ENCODE measurements at regions not wholly inside any gene's neighbourhood (a gene's known extent, or its start where the extent isn't known, plus 50 kb on each side); places are given as distances from the start of the nearest gene placed in this dataset.
"Not testable (repeated sequence)": the region's sequence is repeated elsewhere in the genome, so short reads cannot be mapped to it uniquely, and the experiment has no call there.

DNA sequence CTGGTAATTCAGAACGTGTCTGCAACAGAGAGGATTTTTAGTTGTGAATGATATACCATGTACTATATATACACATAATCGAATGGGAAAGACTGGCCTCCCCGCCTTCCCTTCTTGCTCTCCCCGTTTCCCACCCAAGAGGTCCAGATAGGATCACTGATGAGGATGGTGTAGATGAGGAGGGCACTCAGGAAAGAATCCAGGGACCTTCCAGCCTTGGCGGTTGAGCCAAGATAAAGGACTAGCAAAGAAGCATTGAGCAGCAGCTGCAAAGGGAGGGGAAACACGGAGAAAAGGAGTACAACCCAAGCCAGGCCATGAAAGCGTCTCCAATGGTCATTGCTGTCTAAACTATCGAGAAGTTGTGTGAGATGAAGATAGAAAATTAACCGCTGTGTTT lies 84.0 kb upstream of the EXOC2 start:
- TF ChIP-seq, protein P1, sequence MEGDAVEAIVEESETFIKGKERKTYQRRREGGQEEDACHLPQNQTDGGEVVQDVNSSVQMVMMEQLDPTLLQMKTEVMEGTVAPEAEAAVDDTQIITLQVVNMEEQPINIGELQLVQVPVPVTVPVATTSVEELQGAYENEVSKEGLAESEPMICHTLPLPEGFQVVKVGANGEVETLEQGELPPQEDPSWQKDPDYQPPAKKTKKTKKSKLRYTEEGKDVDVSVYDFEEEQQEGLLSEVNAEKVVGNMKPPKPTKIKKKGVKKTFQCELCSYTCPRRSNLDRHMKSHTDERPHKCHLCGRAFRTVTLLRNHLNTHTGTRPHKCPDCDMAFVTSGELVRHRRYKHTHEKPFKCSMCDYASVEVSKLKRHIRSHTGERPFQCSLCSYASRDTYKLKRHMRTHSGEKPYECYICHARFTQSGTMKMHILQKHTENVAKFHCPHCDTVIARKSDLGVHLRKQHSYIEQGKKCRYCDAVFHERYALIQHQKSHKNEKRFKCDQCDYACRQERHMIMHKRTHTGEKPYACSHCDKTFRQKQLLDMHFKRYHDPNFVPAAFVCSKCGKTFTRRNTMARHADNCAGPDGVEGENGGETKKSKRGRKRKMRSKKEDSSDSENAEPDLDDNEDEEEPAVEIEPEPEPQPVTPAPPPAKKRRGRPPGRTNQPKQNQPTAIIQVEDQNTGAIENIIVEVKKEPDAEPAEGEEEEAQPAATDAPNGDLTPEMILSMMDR (IDR thresholded peaks at IDR 0.05; ENCODE audit: insufficient read depth, low read depth, low read length, missing control alignments), result no peak
- no peak for DNase-seq (ENCODE audit: low read depth)
- no peak overlapping the region for H3K4me3 ChIP-seq (ENCODE audit: low read depth, low read length)

DNA sequence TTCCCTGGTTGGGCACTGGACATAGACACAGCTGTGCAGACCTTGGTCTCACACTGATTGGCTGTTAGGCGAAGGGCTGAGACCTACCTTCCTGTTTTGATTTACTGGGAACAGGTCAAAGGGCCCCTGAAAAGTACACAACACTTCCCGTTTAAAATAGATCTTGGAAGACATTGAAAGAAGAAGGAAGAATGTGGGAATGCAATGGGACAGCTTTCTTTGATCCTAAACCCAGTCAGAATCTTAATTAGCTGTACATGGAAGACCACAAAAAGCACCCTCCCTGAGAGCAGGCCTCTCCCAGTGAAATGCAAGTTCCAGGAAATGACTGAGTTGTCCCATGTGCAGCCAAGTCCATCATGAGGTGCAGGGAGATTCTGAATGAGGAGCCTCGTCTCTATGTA lies 83.6 kb upstream of the EXOC2 start:
- no peak overlapping the region for H3K4me3 ChIP-seq (ENCODE audit: low read depth, low read length)
- no peak for DNase-seq (ENCODE audit: low read depth)
- TF ChIP-seq, protein P1 (IDR thresholded peaks at IDR 0.05; ENCODE audit: insufficient read depth, low read depth, low read length, missing control alignments), result no peak

DNA sequence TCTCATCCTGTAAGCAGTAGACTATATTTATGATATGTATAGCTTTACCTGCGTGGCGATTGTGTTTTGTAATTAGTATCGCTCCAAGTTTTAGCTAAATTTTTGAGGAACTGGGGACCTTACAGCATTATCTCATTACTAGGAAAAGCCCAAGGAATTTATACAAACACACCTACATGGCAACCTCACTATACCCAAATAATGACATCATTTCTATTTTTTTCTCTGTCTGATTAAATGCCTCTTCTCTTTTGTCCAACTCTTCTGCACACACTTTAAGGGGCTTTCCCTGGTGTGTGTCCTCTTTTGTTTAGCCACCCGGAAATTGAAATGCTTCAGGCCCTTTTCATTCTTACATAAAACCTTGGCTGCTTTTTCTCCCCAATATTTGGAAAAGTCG lies 82.9 kb upstream of the EXOC2 start:
- H3K4me3 ChIP-seq (ENCODE audit: low read depth, low read length), result no peak overlapping the region
- TF ChIP-seq, protein P1 (IDR thresholded peaks at IDR 0.05; ENCODE audit: insufficient read depth, low read depth, low read length, missing control alignments), result no peak
- DNase-seq (ENCODE audit: low read depth), result no peak

DNA sequence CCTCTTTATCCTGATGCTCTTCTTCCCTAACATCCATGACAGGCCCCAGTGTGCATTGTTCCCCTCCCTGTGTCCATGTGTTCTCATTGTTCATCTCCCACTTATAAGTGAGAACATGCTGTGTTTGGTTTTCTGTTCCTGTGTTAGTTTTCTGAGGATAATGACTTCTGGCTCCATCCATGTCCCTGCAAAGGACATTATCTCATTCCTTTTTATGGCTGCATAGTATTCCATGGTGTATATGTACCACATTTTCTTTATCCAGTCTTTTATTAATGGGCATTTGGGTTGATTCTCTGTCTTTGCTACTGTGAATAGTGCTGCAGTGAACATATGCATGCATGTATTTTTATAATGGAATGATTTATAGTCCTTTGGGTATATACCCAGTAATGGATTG lies 78.7 kb upstream of the EXOC2 start:
- DNase-seq (ENCODE audit: low read depth); H3K4me3 ChIP-seq (ENCODE audit: low read depth, low read length): not testable (repeated sequence)

DNA sequence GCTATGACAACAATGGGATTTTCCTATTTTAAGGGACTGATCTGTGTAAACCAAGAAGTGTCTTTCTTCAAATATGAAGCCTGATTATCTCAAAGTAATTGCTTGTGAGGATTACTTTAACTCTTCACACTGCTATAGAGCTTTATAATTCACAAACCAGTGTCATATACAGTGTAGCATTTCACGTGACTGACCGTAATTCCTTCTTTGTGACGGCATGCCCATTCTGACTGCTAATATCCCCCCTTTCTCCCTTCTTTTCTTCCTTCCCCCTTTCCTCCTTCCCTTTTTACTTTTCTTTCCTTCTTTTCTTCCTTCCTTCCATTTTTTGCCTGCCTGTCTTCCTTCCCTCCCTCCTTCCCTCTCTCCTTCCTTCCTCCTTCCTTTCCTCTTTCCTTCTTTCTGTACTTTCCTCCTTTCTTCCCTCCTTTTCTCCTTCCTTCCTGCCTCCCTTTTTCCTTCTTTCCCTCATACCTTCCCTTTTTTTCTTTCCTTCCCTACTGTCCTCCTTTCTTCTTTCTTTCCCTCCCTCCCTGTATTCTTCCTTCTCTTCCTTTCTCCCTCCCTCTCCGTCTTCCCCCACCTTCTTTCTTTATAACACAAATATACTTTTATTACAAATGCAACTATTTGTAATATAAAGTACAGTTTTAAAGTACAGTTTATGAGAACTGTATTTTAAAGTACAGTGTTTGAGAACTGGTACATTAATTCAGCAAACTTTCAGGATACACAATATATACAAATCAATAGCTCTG lies 75.0 kb upstream of the EXOC2 start:
- H3K4me3 ChIP-seq (ENCODE audit: low read depth, low read length), result no peak overlapping the region
- TF ChIP-seq, protein P1 (IDR thresholded peaks at IDR 0.05; ENCODE audit: insufficient read depth, low read depth, low read length, missing control alignments), result no peak
- no peak for DNase-seq (ENCODE audit: low read depth)

DNA sequence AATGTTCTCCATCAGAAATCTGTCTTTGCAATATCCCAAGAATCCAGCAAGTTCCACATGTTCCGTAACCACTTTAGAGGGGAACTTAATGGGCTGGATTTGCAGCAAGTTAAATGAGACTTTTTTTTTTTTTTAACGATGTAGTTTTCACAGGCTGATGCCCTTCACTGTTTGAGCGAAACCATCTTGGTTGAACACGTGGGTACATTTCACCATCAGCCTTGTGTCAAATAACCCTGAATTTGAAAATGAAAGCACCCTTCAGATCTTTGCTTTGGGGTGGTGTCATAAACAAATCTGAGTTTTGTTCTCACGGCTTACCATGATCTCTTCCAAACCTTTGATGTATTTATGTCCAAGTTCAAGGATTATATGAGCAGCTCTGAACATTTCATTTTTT lies 73.7 kb upstream of the EXOC2 start:
- no peak overlapping the region for H3K4me3 ChIP-seq (ENCODE audit: low read depth, low read length)
- DNase-seq (ENCODE audit: low read depth), result peak; percentile 53
- TF ChIP-seq, protein P1 (IDR thresholded peaks at IDR 0.05; ENCODE audit: insufficient read depth, low read depth, low read length, missing control alignments), result no peak

GRCh38 chr6:761997-762396 lies 69.1 kb upstream of the EXOC2 start:
- TF ChIP-seq, protein P1 (IDR thresholded peaks at IDR 0.05; ENCODE audit: insufficient read depth, low read depth, low read length, missing control alignments), result no peak
- no peak for DNase-seq (ENCODE audit: low read depth)
- no peak overlapping the region for H3K4me3 ChIP-seq (ENCODE audit: low read depth, low read length)
